Activated naive CD8-positive, alpha-beta T cell treated with anti-CD3 and anti-CD28 coated beads for 36 hours (primary cell): ENCODE measurements at regions not wholly inside any gene's neighbourhood (a gene's known extent, or its start where the extent isn't known, plus 50 kb on each side); places are given as distances from the start of the nearest gene placed in this dataset.
"Not testable (repeated sequence)": the region's sequence is repeated elsewhere in the genome, so short reads cannot be mapped to it uniquely, and the experiment has no call there.

Experiments
- DNase-seq: peaks from one replicate; pipeline ENCODE4 v3.0.0; 2021
- H3K27ac Mint-ChIP-seq: one replicate; pipeline ENCODE4 v1.8.0; 2022; ENCODE audit warnings: mild to moderate bottlenecking, moderate library complexity, mixed read lengths
- H3K27me3 Mint-ChIP-seq: one replicate; pipeline ENCODE4 v1.8.0; 2022; ENCODE audit warnings: mild to moderate bottlenecking, mixed read lengths
- H3K36me3 Mint-ChIP-seq: one replicate; pipeline ENCODE4 v1.8.0; 2021; ENCODE audit warnings: mild to moderate bottlenecking, mixed read lengths
- H3K4me1 Mint-ChIP-seq: one replicate; pipeline ENCODE4 v1.8.0; 2021; ENCODE audit warnings: mixed read lengths
- H3K4me3 Mint-ChIP-seq: one replicate; pipeline ENCODE4 v1.8.0; 2022; ENCODE audit warnings: mild to moderate bottlenecking, moderate library complexity, mixed read lengths
- H3K9me3 Mint-ChIP-seq: one replicate; pipeline ENCODE4 v1.8.0; 2022; ENCODE audit warnings: mixed read lengths

DNA sequence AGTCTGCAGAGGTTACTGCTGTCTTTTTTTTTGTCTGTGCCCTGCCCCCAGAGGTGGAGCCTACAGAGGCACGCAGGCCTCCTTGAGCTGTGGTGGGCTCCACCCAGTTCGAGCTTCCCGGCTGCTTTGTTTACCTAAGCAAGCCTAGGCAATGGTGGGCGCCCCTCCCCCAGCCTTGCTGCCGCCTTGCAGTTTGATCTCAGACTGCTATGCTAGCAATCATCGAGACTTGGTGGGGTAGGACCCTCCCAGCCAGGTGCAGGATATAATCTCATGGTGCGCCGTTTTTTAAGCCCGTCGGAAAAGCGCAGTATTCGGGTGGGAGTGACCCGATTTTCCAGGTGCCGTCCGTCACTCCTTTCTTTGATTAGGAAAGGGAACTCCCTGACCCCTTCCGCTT lies 126.3 kb downstream of the CYP26B1 start:
- H3K27ac Mint-ChIP-seq, H3K4me3 Mint-ChIP-seq, H3K4me1 Mint-ChIP-seq, DNase-seq, H3K9me3 Mint-ChIP-seq, H3K27me3 Mint-ChIP-seq, H3K36me3 Mint-ChIP-seq: not testable (repeated sequence)

DNA sequence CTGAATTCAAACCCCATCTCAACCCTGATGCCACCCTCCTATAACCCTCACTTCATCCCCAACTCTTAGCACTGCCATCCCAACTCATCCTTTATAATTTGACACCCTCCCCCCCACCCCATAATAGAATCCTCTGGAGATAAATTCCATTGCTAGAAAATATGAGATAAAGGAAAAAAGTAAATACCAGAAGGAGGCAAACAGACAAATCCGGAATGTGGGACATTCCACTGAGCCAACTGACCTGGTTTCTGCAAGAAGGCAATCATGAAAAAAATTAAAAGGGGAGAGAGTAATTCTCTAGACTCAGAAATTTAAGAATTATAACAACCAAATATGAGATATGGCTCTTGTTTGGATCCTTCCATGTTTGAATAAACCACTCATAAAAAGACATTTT lies 132.4 kb downstream of the CYP26B1 start:
- Mint-ChIP-seq H3K27me3 (no peaks in the 10 kb centered on the region), H3K36me3 (no peaks in the 10 kb centered on the region), H3K9me3 (no peaks in the 10 kb centered on the region), H3K4me1 (no peaks in the 10 kb centered on the region), H3K27ac (no peak overlapping the region), H3K4me3 (no peak overlapping the region)
- no peak for DNase-seq

DNA sequence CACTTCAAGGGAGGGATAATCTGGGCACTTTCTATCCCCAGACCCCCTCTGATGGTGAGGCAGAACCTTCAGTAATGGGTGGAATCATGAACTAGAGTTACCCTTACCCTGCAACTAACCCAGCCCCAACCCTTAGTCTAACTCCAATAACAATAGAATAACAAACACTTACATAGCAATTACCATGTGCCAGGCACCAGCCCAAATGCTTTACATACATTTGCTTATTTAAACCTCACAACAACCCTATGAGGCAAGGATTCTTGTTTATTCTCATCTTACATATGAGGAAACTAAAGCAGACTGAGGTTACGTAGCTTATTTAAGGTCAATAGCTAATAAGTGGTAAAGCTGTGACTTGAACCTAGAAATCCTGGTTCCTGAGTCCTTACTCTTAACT lies 132.8 kb downstream of the CYP26B1 start:
- Mint-ChIP-seq H3K4me3 (no peak overlapping the region), H3K36me3 (no peaks in the 10 kb centered on the region), H3K9me3 (no peaks in the 10 kb centered on the region), H3K27me3 (no peaks in the 10 kb centered on the region), H3K27ac (no peak overlapping the region), H3K4me1 (no peaks in the 10 kb centered on the region)
- DNase-seq, result no peak

GRCh38 chr2:72013726-72014125 lies 133.9 kb downstream of the CYP26B1 start:
- H3K27me3 Mint-ChIP-seq, result no peaks in the 10 kb centered on the region
- no peak overlapping the region for H3K4me3 Mint-ChIP-seq
- H3K4me1 Mint-ChIP-seq, result no peaks in the 10 kb centered on the region
- no peak overlapping the region for H3K27ac Mint-ChIP-seq
- no peaks in the 10 kb centered on the region for H3K9me3 Mint-ChIP-seq
- H3K36me3 Mint-ChIP-seq, result no peaks in the 10 kb centered on the region
- DNase-seq, result no peak

DNA sequence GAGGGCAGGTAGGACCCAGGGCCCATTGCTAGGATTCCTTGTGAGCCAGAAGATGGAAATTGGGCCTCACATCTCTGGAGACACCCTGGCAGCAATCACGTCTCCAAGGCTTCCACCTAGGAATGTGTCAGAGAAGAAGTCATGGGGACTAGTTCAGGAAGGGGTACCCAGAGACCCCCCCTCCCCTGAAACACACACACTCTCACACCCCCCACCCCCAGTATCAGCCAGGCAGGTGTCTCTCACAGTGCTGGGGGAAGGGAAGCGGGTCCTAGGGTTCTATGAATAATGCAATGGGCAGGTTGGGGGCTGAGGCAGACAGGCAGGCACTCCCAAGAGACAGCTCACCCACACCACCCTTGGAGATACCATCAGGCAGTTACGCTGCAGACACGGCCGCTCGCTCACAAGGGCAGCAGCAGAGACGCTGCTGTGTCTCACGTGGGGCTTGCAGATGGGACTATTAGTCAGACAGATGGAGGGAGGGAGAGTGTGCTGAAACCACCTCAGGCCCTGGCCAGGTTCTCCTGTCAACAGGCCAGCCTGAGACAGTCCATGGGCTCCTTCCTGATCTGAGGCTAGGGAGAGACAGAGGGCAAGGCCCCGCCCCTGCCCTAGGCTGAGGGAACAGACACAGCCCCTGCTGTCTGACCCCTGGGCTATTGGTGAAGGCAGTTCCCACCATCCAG lies 134.6 kb downstream of the CYP26B1 start:
- Mint-ChIP-seq H3K27me3 (no peaks in the 10 kb centered on the region), H3K4me1 (no peaks in the 10 kb centered on the region), H3K27ac (no peak overlapping the region), H3K9me3 (no peaks in the 10 kb centered on the region), H3K4me3 (no peak overlapping the region), H3K36me3 (no peaks in the 10 kb centered on the region)
- no peak for DNase-seq

GRCh38 chr2:72011791-72012190 lies 135.9 kb downstream of the CYP26B1 start:
- Mint-ChIP-seq H3K4me3 (no peak overlapping the region), H3K27ac (no peak overlapping the region), H3K27me3 (no peaks in the 10 kb centered on the region), H3K36me3 (no peaks in the 10 kb centered on the region), H3K9me3 (no peaks in the 10 kb centered on the region), H3K4me1 (no peaks in the 10 kb centered on the region)
- DNase-seq, result no peak

DNA sequence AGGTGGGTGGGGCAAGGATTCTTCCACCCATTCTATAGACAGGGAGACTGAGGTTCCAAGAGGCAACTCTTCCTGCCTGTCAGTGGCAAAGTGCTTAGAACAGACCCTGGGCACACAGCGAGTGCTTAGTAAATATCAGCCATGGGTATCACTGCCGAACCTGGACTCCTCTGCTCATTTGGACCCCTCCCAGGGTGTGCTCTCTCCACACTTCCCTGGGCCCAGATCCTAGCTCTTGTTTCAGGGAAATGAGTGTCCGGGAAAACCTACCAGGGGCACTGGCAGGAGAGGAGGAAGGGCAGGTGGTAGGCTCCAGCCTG lies 136.3 kb downstream of the CYP26B1 start:
- no peaks in the 10 kb centered on the region for H3K27me3 Mint-ChIP-seq
- no peaks in the 10 kb centered on the region for H3K9me3 Mint-ChIP-seq
- DNase-seq, result no peak
- H3K4me3 Mint-ChIP-seq, result no peak overlapping the region
- no peaks in the 10 kb centered on the region for H3K36me3 Mint-ChIP-seq
- no peaks in the 10 kb centered on the region for H3K4me1 Mint-ChIP-seq
- H3K27ac Mint-ChIP-seq, result no peak overlapping the region

DNA sequence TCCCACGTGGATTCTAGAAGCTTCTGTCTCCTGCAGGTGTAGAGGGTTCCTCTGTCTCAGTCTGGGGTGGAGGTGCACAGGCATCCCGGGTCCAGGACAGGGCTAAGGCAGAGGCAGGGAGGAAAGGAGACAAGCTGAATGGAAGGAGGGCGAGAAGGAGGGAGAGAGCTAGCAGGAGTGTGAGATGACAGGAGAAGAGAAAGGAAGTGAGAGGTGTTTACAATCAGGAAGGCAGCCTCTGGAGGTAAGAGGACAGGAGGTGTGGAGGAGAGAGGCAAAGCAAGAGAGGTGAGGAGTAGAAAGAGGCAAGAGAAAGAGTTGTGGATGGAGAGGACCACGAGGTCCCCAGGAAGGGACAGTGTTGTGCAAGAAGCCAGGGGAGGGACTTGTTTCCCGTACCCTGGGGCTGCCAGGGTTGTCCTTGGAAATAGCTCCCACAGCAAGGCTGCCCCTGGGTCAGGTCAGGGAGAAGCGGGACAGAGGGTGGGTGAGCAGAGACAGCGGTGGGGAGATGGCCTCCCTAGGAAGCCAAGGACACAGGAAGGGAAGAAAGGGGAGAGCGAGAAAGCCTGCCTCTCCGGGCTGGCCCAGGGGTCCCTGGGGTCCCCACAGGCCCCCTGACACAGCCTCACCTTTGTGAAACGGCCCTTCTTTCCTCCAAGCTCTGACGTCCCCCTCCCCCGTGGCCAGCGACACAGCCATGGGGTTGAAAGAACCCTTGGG lies 136.9 kb downstream of the CYP26B1 start:
- no peaks in the 10 kb centered on the region for H3K36me3 Mint-ChIP-seq
- H3K9me3 Mint-ChIP-seq, result no peaks in the 10 kb centered on the region
- H3K4me1 Mint-ChIP-seq, result no peaks in the 10 kb centered on the region
- H3K27ac Mint-ChIP-seq, result no peak overlapping the region
- no peaks in the 10 kb centered on the region for H3K27me3 Mint-ChIP-seq
- no peak for DNase-seq
- no peak overlapping the region for H3K4me3 Mint-ChIP-seq

- H3K4me3 Mint-ChIP-seq, result no peak overlapping the region
- no peaks in the 10 kb centered on the region for H3K27me3 Mint-ChIP-seq
- H3K36me3 Mint-ChIP-seq, result no peaks in the 10 kb centered on the region
- no peak overlapping the region for H3K27ac Mint-ChIP-seq
- H3K4me1 Mint-ChIP-seq, result no peaks in the 10 kb centered on the region
- H3K9me3 Mint-ChIP-seq, result no peaks in the 10 kb centered on the region
- no peak for DNase-seq
Measured at GRCh38 chr2:72008608-72009007, 139.1 kb downstream of the CYP26B1 start.

DNA sequence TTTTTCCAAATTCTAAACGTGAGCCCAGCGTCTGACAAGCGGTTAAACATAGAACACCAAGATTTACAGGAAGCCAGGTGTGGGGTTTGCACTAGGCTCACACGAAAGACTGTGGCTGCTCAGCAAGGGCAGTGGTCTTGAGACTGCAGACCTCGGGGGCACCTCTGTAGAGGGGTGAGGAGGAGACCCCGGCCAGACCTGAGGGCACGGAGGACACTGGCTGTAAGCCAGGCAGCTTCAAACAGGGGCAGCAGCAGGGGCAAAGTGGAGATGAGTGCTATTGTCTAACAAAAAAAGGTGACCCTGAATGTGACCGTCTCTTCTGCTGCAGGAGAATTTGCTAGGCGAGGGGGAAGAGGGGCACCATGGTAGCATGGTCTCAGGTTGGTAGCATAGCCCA lies 140.3 kb downstream of the CYP26B1 start:
- no peak for DNase-seq
- no peak overlapping the region for H3K27ac Mint-ChIP-seq
- H3K4me1 Mint-ChIP-seq, result no peaks in the 10 kb centered on the region
- H3K27me3 Mint-ChIP-seq, result no peaks in the 10 kb centered on the region
- H3K36me3 Mint-ChIP-seq, result no peaks in the 10 kb centered on the region
- H3K4me3 Mint-ChIP-seq, result no peak overlapping the region
- H3K9me3 Mint-ChIP-seq, result no peaks in the 10 kb centered on the region

DNA sequence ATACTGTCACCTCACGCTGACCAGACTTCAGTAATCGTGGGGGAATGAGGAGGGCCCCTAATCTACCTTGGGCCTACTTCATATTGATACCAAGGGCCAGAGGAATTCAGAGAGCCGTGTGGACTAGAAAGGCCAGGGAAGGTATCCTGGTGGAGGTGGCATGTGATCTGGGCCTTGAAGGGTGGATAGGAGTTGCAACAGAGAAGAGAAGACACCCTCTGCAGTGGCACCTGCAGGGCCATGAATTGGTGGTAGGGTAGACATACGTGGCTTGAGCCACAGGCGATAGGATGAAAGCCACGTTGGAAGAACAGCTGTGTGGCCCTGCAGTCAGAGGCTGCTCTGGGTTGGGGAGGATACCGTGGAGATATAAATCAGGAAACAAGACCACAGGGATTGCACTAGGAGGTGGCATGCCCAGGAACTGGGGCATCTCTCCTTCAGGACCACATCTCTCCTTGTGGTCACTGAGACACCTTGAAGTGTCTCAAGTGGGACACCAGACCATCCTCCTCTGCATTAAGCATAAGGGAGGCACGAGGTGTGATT lies 141.4 kb downstream of the CYP26B1 start:
- Mint-ChIP-seq H3K36me3 (no peaks in the 10 kb centered on the region), H3K4me1 (no peaks in the 10 kb centered on the region), H3K27me3 (no peaks in the 10 kb centered on the region), H3K27ac (no peak overlapping the region), H3K4me3 (no peak overlapping the region), H3K9me3 (no peaks in the 10 kb centered on the region)
- no peak for DNase-seq

DNA sequence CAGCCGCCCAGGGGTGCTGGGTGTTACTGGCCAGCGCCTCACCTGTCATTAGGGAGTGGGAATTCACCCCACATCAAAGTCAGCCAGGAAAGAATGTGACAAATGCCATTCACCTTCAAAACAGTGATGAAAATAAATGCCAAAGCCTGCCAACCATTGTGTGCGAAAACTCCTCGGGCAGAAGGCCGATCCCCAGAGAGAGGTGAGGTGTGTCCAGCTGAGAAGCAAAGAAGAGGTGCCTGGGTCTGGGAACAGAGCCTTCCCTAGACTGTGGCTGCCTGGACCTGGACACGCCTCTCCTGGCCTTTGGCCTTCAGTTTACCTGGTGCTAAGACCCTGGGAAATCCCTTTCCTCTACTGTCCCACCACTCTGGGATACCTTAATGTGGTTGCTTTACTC lies 142.7 kb downstream of the CYP26B1 start:
- H3K9me3 Mint-ChIP-seq, result no peaks in the 10 kb centered on the region
- no peaks in the 10 kb centered on the region for H3K27me3 Mint-ChIP-seq
- H3K4me3 Mint-ChIP-seq, result no peak overlapping the region
- H3K27ac Mint-ChIP-seq, result no peak overlapping the region
- no peaks in the 10 kb centered on the region for H3K36me3 Mint-ChIP-seq
- no peak for DNase-seq
- H3K4me1 Mint-ChIP-seq, result no peaks in the 10 kb centered on the region

- DNase-seq, result no peak
- H3K27me3 Mint-ChIP-seq, result no peaks in the 10 kb centered on the region
- H3K27ac Mint-ChIP-seq, result no peak overlapping the region
- H3K36me3 Mint-ChIP-seq, result no peaks in the 10 kb centered on the region
- no peaks in the 10 kb centered on the region for H3K9me3 Mint-ChIP-seq
- H3K4me3 Mint-ChIP-seq, result no peak overlapping the region
- no peaks in the 10 kb centered on the region for H3K4me1 Mint-ChIP-seq
Measured at GRCh38 chr2:72004201-72004915, 143.3 kb downstream of the CYP26B1 start.

- no peaks in the 10 kb centered on the region for H3K4me1 Mint-ChIP-seq
Measured at GRCh38 chr2:72003796-72004195, 143.9 kb downstream of the CYP26B1 start.

GRCh38 chr2:72003124-72003523 lies 144.5 kb downstream of the CYP26B1 start:
- Mint-ChIP-seq H3K4me3 (no peak overlapping the region), H3K9me3 (no peaks in the 10 kb centered on the region), H3K27ac (no peak overlapping the region), H3K27me3 (no peaks in the 10 kb centered on the region), H3K4me1 (no peaks in the 10 kb centered on the region), H3K36me3 (no peaks in the 10 kb centered on the region)
- no peak for DNase-seq

More at GRCh38 chr2:72003796-72004195, 143.9 kb downstream of the CYP26B1 start:
- no peak for DNase-seq
- H3K27ac Mint-ChIP-seq, result no peak overlapping the region
- H3K4me3 Mint-ChIP-seq, result no peak overlapping the region
- H3K36me3 Mint-ChIP-seq, result no peaks in the 10 kb centered on the region
- no peaks in the 10 kb centered on the region for H3K9me3 Mint-ChIP-seq
- H3K27me3 Mint-ChIP-seq, result no peaks in the 10 kb centered on the region
